Caco-2 (cell line): ENCODE measurements at regions not wholly inside any gene's neighbourhood (a gene's known extent, or its start where the extent isn't known, plus 50 kb on each side); places are given as distances from the start of the nearest gene placed in this dataset.

ENCODE experiments used
- BruUV-seq: library from RNA; stranded (reverse); fragments of 400-500 nt; replicated peaks from 2 replicates; lab custom pipeline; 2021; lab: Mats Ljungman, UMichigan
- CTCF ChIA-PET: fragments of 300-600 bp; sonication (Branson Sonifier 250); formaldehyde crosslinking; loops from one replicate; lab custom pipeline; 2022; ENCODE audit warnings: antibody characterized with exemption; lab: Charles Lee
- POLR2A ChIA-PET: fragments of 300-600 bp; sonication (Branson Sonifier 250); formaldehyde crosslinking; loops from one replicate; lab custom pipeline; 2022; ENCODE audit warnings: antibody characterized with exemption; lab: Charles Lee
- DNase-seq, 2 experiments: peaks; one replicate each; pipeline versions ENCODE4 v3.0.0 to v3.0.0-alpha.2; 2020 to 2022
- H3K27me3 ChIP-seq: replicated peaks from 2 replicates; pipeline ENCODE4 v1.6.0; 2011; ENCODE audit warnings: low read length; ENCODE audit not compliant: control insufficient read depth, insufficient read depth
- H3K36me3 ChIP-seq: 2 replicates; pipeline ENCODE4 v1.5.1; 2011; ENCODE audit warnings: low read length; ENCODE audit not compliant: control insufficient read depth, insufficient read depth
- H3K4me1 ChIP-seq: fragments of 250-450 bp; sonication (Bioruptor Pico); 2 replicates; pipeline ENCODE4 v1.5.1; 2020; ENCODE audit warnings: mild to moderate bottlenecking
- H3K4me3 ChIP-seq: 2 replicates; pipeline ENCODE4 v1.5.1; 2011; ENCODE audit warnings: low read depth, mild to moderate bottlenecking, control low read depth, low read length
- H3K9me3 ChIP-seq: fragments of 250-450 bp; sonication (Bioruptor Pico); 2 replicates; pipeline ENCODE4 v1.5.1; 2020; ENCODE audit warnings: mild to moderate bottlenecking, moderate library complexity
- H3K27ac Mint-ChIP-seq: one replicate; pipeline ENCODE4 v1.8.0; 2022; ENCODE audit warnings: mixed read lengths; ENCODE audit not compliant: unreplicated experiment
- H3K27me3 Mint-ChIP-seq: one replicate; pipeline ENCODE4 v1.8.0; 2022; ENCODE audit warnings: mixed read lengths; ENCODE audit not compliant: insufficient read depth, unreplicated experiment
- H3K36me3 Mint-ChIP-seq: one replicate; pipeline ENCODE4 v1.8.0; 2022; ENCODE audit warnings: mild to moderate bottlenecking, mixed read lengths; ENCODE audit not compliant: insufficient read depth, unreplicated experiment
- H3K4me1 Mint-ChIP-seq: one replicate; pipeline ENCODE4 v1.8.0; 2022; ENCODE audit warnings: low read depth, mixed read lengths; ENCODE audit not compliant: unreplicated experiment
- H3K4me3 Mint-ChIP-seq: one replicate; pipeline ENCODE4 v1.8.0; 2022; ENCODE audit warnings: mild to moderate bottlenecking, moderate library complexity, mixed read lengths; ENCODE audit not compliant: unreplicated experiment
- H3K9me3 Mint-ChIP-seq: one replicate; pipeline ENCODE4 v1.8.0; 2022; ENCODE audit warnings: mixed read lengths; ENCODE audit not compliant: unreplicated experiment
- CTCF ChIP-seq, 2 experiments: fragments of 200-600 bp in 1 of 2; IDR thresholded peaks; 1 replicate in 1 of 2; 2 replicates in 1 of 2; pipeline versions ENCODE4 v1.5.1 to v1.8.0; 2011 to 2022; ENCODE audit warnings: antibody characterized with exemption in 1 of 2, control low read depth in 1 of 2, inconsistent platforms in 1 of 2, low read depth in 1 of 2, low read length in 1 of 2, mild to moderate bottlenecking in 1 of 2, moderate library complexity in 1 of 2; ENCODE audit not compliant: insufficient read depth in 1 of 2, severe bottlenecking in 1 of 2, unreplicated experiment in 1 of 2
- intact Hi-C: fragments of 100-400 bp; cut with micrococcal nuclease; formaldehyde crosslinking; loops from one replicate; pipeline ENCODE4 v1.10.0; 2022; ENCODE audit not compliant: unreplicated experiment

GRCh38 chr16:60818465-60818864, 1217.8 kb downstream of the CDH8 start:
- intact Hi-C loops = no loop called here
- POLR2A ChIA-PET = no interaction called here
- H3K4me3 ChIP-seq = no peak overlapping the region
- Mint-ChIP-seq H3K36me3 (no peaks in the 10 kb centered on the region), H3K27me3 (no peaks in the 10 kb centered on the region), H3K4me3 (no peak overlapping the region), H3K27ac (no peak overlapping the region), H3K4me1 (no peaks in the 10 kb centered on the region), H3K9me3 (no peaks in the 10 kb centered on the region)
- CTCF ChIA-PET = no interaction called here
- H3K9me3 ChIP-seq = no peaks in the 10 kb centered on the region
- no peak for DNase-seq
- H3K4me1 ChIP-seq = no peaks in the 10 kb centered on the region
- no TSS peak for BruUV-seq
- H3K27me3 ChIP-seq = no peaks in the 10 kb centered on the region
- no peak for TF ChIP-seq CTCF (IDR thresholded peaks at IDR 0.05; ENCODE audit: insufficient read depth in 1 of 2, low read depth in 1 of 2, low read length in 1 of 2, severe bottlenecking in 1 of 2, unreplicated experiment in 1 of 2)
- H3K36me3 ChIP-seq = no peaks in the 10 kb centered on the region

- no peaks in the 10 kb centered on the region for H3K27me3 ChIP-seq
- no peak for DNase-seq
- no peaks in the 10 kb centered on the region for H3K27me3 Mint-ChIP-seq
- intact Hi-C loops = no loop called here
- no peaks in the 10 kb centered on the region for H3K36me3 ChIP-seq
- H3K4me3 Mint-ChIP-seq = no peak overlapping the region
- H3K4me1 Mint-ChIP-seq = no peaks in the 10 kb centered on the region
- H3K9me3 ChIP-seq = no peaks in the 10 kb centered on the region
- no peaks in the 10 kb centered on the region for H3K9me3 Mint-ChIP-seq
- no peaks in the 10 kb centered on the region for H3K4me1 ChIP-seq
- CTCF ChIA-PET = no interaction called here
- H3K4me3 ChIP-seq = no peak overlapping the region
- H3K27ac Mint-ChIP-seq = no peak overlapping the region
- TF ChIP-seq CTCF (IDR thresholded peaks at IDR 0.05; ENCODE audit: insufficient read depth in 1 of 2, low read depth in 1 of 2, low read length in 1 of 2, severe bottlenecking in 1 of 2, unreplicated experiment in 1 of 2) = no peak
- no peaks in the 10 kb centered on the region for H3K36me3 Mint-ChIP-seq
- BruUV-seq = no TSS peak
- POLR2A ChIA-PET = no interaction called here
Measured at GRCh38 chr16:60816461-60816860, 1219.8 kb downstream of the CDH8 start.

- no peak for TF ChIP-seq CTCF (IDR thresholded peaks at IDR 0.05; ENCODE audit: insufficient read depth in 1 of 2, low read depth in 1 of 2, low read length in 1 of 2, severe bottlenecking in 1 of 2, unreplicated experiment in 1 of 2)
- BruUV-seq = no TSS peak
- ChIA-PET POLR2A (no interaction called here), CTCF (no interaction called here)
- DNase-seq = no peak
- H3K4me3 Mint-ChIP-seq = no peak overlapping the region
- intact Hi-C loops = no loop called here
- H3K36me3 ChIP-seq = no peaks in the 10 kb centered on the region
- H3K4me3 ChIP-seq = no peak overlapping the region
- H3K9me3 ChIP-seq = no peaks in the 10 kb centered on the region
- no peaks in the 10 kb centered on the region for H3K9me3 Mint-ChIP-seq
- H3K27ac Mint-ChIP-seq = no peak overlapping the region
- H3K4me1 ChIP-seq = no peaks in the 10 kb centered on the region
- no peaks in the 10 kb centered on the region for H3K27me3 Mint-ChIP-seq
- H3K36me3 Mint-ChIP-seq = no peaks in the 10 kb centered on the region
- no peaks in the 10 kb centered on the region for H3K27me3 ChIP-seq
- H3K4me1 Mint-ChIP-seq = no peaks in the 10 kb centered on the region
Measured at GRCh38 chr16:60815865-60816264, 1220.4 kb downstream of the CDH8 start.
